NCI-H2196 treated with DMSO at 0.1 percent for 48 hours (cell line): ENCODE measurements at regions not wholly inside any gene's neighbourhood (a gene's known extent, or its start where the extent isn't known, plus 50 kb on each side); places are given as distances from the start of the nearest gene placed in this dataset.

Experiments
- DNase-seq: peaks from one replicate; lab custom pipeline; 2025; ENCODE audit not compliant: unreplicated experiment; lab: John Stamatoyannopoulos, UW

DNA sequence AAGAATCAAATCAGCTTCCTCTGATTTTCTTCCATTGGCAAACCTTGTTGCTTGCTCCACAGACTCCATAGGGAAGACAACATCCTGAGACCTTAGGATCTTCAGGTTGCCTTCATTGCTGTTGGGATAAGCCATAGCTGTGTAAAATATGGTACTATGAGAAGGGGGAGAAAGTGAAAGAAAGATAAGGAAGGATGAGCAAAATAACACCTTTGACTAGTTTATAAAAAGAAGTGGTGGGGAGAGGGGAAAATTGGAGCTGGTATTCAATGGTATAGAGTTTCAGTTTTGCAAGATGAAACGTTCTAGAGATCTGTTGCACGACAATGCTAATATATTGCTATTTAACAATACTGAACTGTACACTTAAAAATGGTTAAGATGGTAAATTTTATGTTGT is 180.4 kb upstream of the PHYHIPL start:
- no peak for DNase-seq

DNA sequence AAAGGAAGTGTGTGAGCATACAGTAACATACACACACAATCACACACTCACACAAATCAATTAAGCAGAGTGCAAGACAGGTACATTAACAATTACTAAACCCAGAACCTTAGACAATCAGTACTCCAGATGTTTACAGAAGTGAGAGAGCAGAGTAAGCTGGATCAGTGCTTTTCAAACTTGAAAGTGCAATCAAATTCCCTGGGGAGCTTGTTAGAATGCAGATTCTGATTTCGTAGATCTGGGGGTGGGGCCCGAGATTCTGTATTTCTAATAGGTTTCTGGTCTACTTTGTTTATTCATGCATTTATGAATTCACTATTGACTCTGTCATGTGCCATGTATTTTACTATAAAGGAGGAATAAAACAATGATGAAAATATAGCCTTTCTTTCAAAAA is 179.6 kb upstream of the PHYHIPL start:
- no peak for DNase-seq

DNA sequence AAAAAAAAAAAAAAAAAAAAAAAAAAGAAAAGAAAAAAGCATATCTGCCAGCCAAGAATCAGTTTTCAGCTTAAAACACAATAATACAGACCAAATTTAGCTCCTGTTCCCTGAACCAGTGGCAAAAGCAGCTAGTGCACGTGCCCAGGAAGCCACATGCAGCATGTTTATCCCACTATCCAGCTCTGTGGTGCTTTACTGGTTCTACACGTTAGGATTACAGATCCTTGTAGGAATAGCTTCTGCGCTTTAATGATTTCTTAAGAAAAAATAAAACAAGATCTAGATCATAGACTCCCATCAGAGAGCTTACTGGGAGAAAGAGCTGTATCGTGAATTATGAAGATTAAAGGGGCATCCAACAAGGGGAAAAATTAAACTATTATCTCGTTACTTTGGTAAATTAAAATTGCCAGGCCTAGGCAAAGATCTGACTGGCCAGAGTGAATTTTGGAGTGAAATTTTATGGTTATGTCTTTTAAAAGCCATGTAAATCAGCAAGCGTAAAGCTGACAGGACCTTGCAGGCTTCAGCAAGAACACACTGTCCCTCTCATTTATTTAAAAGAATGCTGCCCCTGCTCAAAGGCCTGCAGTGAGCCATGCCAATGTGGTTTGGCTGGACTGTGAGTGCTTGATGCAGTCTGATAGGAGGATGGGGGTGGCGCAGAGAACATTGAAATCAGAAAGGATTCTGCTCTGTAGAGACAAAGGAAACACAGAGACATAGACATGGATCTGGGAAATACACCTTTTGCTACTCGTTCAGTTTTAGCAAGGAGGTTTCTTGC is 177.3 kb upstream of the PHYHIPL start:
- no peak for DNase-seq

DNA sequence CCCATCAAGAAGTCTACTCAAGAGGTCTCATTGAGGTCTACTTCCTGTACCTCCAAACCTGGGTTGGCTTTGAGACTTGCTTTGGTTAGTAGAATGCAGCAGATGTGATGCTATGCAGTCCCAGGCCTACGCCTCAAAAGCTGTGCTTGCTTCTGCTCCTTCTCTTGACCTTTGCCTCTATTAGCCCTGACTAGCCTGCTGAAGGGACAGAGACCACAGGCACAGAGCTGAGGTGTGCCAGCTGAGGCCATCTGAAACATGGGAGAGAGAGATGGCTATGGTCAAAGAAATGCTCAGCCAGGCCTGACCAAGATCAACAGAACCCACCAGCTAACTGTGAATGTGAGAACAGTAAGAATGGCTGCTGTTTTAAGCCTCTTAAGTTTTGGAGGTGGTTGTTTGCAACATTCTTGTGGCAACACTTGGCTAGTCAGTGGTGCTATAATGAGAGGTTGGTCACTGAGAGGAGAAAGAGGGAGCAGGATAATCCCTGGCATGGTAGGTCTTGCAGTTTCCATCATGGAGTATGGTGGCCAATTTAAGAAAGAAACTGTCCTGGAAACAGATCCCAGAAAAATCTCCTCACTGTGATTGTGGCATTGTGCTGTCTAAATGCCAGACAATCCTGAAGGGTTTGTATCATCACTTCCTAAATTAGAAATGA is 176.1 kb upstream of the PHYHIPL start:
- no peak for DNase-seq

DNA sequence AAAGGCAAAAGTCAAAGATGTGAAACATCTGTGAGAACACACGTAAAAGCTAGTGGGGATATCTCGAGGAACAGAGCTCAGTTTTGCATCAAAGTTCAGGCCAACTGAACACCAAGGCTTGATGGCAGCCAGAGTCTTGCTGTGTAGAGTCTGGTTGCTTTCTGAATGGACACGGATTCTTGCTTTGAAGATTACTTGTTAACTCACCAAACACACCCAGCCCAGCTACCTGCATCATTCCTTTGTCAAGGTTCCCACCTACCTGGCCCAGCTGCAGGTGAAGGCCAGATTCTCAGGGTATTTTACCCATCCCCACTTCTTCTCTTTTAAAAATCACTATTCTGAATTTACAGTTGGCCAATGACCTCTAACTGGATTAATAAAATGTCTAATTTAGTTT is 174.4 kb upstream of the PHYHIPL start:
- DNase-seq, result no peak

DNA sequence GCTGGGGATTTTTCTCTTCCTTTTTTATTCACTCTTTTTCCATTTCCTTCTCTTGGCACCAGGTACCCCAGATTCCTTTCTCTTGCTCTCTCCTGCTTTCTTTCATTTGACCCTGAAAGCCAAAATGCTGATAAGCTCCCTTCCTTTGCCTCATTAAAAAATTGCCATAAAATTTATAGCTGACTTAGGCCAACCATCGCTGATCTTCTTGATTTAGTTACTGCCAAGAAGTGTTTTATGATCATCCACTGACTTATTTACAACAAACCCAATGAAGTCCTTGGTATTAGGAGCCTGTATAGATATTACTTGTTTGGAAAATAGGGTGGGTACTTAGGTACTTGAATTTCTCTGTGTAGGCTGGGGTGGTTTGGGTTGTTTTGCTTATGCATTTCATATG is 173.2 kb upstream of the PHYHIPL start:
- no peak for DNase-seq

DNA sequence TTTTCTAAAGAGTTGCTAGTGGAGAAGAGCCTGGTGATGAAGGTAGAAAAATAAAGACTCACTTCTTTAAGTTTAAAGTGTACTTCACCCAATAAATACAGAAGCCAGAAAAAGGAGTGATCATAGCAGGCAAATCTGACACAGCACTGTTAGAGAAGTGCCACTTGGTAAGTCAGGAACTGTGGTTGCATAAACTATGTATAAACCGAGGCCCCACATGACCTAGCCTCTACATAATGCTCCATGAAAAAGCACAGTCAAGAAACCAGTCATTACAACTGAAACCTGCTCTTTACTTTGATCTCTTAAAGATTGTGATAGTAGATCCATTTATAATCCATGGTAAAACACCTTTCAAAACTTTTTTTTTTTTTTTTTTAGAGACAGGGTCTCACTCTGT is 172.1 kb upstream of the PHYHIPL start:
- no peak for DNase-seq

DNA sequence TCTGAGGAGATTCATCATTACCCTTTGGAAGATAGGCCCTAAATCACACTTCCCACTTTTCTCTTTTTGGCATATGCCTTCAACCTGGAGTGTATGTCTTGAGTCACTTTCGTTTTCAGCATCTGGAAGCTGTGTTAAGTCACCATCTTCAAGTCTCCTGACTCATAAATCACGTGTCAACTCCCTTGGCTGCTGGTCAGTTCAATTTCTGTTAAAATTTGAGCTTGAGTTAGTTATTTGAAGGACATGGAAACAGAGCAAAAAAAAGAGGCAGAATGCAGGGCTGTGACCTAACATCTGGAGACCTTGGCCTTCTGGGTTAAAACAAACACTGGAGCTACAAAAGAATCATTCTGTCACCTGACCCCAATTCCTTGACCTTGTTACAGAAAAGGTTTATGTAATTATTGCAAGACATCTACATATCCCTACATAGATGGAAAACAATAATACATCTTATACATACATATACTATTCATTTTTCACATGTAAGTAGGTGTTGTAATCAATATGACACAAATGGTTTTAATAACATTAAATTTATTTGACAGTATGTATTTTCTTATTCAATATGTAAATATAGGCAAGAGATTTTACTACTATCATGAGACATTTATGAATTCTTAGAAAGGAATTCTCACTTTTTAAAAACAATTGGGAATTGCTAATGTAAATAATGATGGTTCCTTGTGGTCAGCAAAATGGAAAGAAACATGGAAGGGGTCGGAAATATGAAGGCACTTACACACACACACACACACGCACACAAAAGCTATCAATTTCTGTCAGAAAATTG is 169.7 kb upstream of the PHYHIPL start:
- DNase-seq, result no peak

DNA sequence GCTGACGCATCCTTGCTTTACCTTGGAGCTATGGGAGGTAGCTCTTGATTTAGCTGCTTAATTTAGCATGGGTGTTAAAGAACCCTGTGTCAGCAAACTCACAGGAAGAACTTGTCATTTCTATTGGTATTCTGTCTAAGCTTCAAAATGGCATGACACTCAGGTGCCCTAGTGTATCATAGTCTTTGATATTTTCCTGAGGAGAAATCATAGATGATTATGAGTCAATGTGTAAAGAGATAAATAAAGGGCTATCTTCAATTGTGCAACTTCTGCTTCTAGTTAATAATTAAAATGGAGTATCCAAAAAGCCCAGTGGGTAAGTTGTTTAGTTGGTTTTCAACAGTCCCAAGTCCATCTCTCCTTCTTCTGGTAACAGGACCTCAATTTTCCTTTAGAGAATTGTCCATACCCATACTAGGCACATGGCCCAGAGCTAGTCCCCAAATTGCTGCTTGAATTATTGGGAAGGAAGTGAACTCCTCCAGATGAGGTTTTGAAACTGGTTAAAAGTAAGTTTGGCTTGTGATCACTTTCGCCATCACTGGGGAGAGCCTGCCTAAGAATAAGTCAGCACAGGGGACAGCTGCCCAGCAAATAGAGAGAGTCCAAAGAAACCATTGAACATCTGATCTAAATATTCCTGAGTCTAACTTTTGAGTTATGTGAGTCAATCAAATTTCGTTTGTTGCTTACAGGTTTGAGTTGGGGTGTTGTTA is 169.0 kb upstream of the PHYHIPL start:
- no peak for DNase-seq

DNA sequence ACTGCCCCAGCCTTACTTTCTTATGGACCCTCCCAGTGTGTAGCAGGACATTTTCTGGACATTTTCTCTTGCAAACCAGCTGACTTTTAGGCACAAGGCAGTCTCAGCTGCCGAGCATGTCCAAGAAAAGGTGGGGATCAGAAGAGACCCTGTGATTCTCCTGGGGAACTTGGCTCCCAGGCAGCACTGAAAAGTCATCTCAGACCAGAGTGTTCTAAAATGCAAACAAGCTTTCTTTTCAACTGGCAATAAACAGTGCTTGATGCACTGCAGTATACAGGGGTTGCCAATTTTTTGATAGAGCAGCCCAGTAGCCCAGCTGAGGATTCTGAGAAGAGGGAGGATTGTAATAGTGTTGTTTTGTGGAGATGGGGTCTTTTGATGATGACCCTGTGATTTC is 168.0 kb upstream of the PHYHIPL start:
- DNase-seq, result no peak

DNA sequence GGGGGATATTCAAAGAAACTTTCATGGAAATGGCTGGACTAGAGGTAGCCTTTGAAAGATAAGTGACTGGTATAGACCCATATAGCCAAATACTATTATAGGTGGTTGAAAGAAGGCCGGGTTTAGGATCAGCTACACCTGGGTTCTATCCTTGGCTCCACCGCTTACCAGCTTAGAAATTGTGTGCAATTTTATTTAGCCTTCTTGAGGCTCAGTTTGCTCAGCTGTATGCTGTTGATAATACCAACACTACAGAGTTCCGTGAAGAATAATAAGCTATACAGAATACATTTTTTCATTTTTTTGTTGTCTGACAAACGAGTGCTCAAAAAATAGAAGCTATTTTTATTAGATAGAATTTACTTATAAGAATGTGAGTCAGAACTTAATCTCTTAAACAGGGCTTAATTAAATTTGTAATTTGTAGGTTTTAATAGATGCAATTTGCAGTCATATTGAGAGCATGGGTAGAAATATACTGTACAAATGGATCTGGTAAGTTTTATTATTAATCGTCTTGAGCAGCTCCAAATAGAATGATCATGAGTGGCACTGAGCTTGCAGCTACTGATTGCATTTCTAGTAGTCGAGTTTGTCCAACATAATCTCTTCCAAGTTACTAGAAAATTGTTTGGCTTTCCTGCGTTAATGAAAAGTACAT is 164.3 kb upstream of the PHYHIPL start:
- no peak for DNase-seq

DNA sequence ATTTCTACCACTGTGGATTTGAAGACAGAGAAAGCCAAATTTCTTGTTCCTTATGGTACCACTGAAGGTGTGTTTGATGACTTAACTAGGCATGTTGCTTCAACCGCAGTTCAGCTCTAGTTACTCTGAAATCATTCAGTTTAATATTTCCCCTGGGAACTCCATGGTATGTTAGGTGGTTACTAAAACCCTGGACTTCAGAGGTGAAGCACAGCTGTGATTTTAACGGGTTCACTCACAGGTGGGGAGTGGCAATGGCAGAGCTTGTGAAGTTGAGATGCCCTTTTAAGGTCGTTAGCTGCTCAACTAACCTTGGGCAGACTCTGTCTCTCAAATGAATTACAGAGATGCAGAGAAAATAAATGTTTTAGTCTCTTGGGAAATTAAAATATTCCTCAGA is 163.6 kb upstream of the PHYHIPL start:
- no peak for DNase-seq

DNA sequence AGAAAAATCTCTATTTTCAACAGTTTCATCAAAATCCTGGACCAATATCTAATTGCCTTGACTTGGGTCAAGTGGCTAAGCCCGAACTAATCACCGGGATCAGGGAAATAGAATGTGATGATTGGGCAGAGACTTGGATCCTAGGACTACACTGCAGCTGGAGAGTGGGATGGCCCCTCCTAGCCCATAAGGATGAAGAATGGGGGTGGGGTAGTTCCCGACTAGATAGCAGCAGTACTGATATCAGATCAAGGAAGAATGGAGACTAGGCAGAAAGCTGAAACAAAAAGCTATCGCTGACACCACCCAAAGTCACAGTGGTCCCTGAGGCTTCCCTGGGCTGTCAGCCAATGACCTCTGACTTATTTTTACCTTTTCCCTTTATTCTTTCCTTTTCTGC is 160.4 kb upstream of the PHYHIPL start:
- no peak for DNase-seq

DNA sequence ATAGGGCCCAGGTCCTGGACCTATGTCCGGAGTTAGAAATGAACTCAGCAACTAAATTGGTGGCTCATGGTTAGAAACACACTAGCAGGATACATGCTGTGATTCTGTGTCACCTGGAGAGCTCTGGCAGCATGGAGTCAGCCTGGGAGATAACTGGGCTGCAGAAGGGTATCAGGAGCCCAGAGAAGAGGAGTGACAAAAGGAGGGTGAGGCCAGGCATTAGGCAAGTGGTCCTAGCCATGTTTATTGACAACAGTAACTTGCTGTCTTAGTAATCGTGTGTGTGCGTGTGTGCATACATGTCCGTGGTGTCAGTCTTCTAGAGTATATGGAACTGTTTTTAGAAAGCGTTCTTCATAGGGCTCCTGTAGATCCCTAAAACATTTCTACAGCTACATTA is 157.5 kb upstream of the PHYHIPL start:
- DNase-seq, result no peak

DNA sequence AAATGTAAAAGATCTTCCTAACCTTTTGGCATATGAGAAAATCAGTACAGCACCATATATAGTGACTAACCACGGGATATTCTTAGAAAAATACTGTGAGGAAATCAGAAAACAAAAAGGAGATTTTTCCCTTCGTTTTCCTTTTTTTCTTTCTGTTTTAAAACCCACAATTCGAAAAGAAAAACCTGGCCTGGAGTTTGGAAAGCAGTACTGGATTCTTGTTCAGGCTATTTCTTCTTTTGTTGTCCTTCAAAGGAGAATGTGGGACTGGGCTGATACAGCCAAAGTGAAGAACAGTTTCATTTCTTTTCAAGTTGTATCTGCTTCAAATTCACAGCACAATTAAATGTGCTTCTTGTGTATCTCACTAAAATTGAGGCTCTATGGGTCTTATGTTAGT is 156.8 kb upstream of the PHYHIPL start:
- no peak for DNase-seq

DNA sequence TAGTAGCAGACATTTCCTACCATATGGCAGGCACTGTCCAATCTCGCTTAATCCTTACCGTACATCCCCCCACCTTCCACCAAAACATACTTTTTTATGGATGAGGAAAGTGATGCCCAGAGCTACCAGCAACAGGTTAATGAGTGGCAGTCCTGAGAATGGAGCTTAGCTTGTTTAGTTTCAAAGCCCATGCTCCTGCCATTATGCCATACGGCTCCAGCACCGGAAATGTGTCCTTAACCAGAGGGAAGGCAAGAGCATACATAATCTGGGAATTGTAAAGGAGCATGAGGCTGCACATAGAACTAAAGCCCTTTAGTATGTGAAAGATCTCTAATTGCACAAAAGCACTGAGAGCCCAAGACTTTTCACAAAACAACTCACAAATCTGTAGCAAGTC is 155.9 kb upstream of the PHYHIPL start:
- DNase-seq, result no peak

DNA sequence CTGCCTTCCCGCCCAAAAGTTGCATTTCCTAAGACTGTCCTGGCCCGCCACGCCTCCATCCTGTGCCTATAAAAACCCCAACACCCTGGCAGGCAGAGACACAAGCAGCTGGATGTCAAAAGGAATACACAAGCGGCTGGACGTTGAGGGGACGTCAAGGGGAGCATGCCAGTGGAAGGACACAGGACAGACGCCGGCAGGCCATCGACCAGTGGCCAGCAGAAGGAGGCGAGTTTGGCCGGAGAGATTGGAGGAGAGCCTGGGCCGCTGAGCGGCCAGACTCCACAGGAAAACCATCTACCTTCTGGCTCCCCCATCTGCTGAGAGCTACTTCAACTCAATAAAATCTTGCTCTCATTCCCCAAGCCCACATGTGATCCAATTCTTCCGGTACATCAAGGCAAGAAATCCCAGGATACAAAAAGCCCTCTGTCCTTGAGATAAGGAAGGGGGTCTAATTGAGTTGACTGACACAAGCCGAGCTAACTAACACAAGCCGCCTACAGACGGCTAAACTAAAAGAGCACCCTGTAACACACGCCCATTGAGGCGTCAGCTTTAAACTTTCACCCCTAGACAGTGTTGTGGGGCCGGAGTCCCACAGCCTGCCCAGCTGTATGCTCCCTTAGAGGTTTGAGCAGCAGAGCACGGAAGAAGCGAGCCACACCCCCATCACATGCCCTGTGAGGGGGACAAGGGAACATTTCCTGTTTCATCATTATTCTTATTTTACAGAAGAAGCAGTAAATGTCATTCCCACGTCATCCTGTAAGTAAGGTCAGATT is 150.3 kb upstream of the PHYHIPL start:
- no peak for DNase-seq

DNA sequence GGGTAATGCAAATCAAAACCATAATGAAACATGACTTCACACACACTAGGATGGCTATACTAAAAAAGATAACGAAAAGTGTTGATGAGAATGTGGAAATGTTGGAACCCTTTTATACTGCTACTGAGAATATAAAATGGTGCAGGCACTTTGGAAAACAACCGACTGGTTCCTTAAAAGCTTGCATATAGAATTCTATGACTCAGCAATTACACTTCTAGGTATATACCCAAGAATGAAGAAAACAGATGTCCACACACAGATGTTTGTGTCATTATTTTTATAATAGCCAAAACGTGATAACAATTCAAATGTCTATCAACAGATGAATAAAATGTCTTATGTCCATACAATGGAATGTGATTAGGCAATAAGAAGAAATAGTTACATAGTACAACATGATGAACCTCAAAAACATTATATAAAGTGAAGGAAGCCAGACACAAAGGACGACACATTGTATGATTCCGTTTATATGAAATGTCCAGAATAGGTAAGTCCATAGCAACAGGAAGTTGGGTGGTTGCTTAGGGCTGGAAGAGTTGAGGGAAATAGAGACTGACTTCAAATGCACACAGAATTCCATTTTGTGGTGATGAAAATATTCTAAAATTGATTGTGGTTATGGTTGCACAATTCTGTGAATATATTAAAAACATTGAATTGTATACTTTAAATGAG is 148.3 kb upstream of the PHYHIPL start:
- DNase-seq, result no peak

DNA sequence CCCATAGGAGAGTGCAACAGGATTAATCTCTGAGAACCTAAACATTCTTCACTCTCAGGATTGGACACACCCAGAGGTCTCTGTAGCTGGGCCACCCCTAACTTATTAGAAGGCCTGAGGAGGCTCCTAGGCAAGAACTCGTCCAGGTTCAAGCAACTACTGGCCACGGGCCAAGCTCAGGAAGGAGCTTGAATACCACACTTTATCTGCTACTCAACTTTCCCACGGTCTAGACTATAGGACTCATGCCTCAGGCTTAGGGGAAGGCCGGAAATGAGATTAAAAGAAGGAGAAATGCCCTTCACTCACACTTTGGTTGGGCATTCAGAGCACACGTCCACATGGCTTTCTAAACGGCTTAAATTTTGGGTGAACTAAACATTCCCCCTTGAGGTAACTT is 142.8 kb upstream of the PHYHIPL start:
- DNase-seq, result no peak
